ENCODE measurements at regions not wholly inside any gene's neighbourhood (a gene's known extent, or its start where the extent isn't known, plus 50 kb on each side); places are given as distances from the start of the nearest gene placed in this dataset.

DNA sequence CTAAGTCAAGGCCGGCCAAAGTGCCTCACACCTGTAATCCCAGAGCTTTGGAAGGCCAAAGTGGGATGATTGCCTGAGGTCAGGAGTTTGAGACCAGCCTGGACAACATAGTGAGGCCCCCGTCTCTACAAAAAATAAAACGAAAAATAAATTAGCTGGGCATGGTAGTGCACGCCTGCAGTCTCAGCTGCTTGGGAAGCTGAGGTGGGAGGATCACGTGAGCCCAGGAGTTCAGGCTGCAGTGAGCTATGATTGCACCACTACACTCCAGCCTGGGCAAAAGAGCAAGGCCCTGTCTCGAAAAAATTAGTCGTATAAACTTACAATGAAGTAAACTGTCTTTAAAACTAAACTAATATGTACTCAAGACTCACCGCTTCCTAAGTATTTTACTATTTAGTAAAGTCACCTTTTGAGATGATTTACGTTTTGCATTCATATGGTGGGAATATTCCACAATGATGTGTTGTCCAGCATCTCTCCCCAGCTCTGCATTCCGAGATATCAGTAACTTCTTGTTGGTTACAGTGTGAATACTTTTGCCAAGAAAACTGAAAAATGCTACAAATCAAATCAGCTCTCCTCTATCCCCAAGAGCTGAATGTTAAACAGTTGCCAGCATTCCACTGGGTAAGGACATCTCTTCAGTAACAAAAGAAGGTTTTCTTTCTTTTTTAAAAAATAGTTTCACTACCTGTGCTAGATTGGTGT, 84.9 kb upstream of the C21orf91 start:
- Mint-ChIP-seq H3K4me1 (ENCODE audit: unreplicated experiment) (no peaks in the 10 kb centered on the region), H3K27ac (ENCODE audit: unreplicated experiment) (no peak overlapping the region), H3K27me3 (ENCODE audit: unreplicated experiment) (peaks cover 6% of the 10 kb centered on the region), H3K4me3 (ENCODE audit: unreplicated experiment) (no peak overlapping the region), H3K36me3 (ENCODE audit: low read depth, unreplicated experiment) (peaks cover 11% of the 10 kb centered on the region), H3K9me3 (ENCODE audit: unreplicated experiment) (no peaks in the 10 kb centered on the region)
- TF ChIP-seq, protein P1, sequence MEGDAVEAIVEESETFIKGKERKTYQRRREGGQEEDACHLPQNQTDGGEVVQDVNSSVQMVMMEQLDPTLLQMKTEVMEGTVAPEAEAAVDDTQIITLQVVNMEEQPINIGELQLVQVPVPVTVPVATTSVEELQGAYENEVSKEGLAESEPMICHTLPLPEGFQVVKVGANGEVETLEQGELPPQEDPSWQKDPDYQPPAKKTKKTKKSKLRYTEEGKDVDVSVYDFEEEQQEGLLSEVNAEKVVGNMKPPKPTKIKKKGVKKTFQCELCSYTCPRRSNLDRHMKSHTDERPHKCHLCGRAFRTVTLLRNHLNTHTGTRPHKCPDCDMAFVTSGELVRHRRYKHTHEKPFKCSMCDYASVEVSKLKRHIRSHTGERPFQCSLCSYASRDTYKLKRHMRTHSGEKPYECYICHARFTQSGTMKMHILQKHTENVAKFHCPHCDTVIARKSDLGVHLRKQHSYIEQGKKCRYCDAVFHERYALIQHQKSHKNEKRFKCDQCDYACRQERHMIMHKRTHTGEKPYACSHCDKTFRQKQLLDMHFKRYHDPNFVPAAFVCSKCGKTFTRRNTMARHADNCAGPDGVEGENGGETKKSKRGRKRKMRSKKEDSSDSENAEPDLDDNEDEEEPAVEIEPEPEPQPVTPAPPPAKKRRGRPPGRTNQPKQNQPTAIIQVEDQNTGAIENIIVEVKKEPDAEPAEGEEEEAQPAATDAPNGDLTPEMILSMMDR (IDR thresholded peaks at IDR 0.05; ENCODE audit: unreplicated experiment) = no peak
- DNase-seq (ENCODE audit: low spot score) = no peak

DNA sequence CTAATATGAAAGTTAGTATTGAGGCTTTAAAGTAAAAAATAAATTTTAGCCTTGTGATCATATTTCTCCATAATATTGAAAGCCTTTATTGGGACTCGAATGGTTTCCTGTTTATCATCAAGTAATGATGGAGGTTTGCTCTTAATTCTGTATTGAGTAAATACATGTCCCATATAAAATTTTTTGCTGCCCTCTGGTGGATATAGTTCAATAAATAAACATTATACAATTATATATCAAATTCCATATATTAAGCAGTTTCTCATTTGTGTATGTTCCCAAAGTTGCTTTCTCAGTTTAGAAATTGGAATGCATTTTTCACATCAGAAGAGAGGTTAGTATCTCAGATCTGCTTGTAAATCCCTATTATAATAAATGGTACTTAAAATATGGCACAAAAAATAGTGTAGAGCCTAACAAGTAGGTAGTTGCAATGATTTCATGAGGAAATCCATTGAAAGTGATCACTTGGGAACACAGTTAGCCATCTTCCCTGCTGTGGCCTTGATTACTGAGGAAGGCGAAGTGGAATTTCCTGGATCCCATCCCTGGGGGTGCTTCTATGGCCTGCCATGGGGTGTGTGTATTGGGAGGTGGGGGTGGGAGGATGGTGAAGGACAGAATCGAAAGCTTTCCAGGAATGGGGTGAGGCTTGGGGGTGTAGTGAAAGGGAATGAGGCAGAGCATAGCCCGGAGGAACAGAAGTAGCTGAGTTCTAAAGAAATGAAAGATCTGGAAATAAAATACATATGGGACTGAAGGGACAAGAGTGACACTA, 84.1 kb upstream of the C21orf91 start:
- Mint-ChIP-seq H3K4me3 (ENCODE audit: unreplicated experiment) (no peak overlapping the region), H3K27me3 (ENCODE audit: unreplicated experiment) (peaks cover 6% of the 10 kb centered on the region), H3K36me3 (ENCODE audit: low read depth, unreplicated experiment) (peaks cover 11% of the 10 kb centered on the region), H3K9me3 (ENCODE audit: unreplicated experiment) (no peaks in the 10 kb centered on the region), H3K27ac (ENCODE audit: unreplicated experiment) (no peak overlapping the region), H3K4me1 (ENCODE audit: unreplicated experiment) (no peaks in the 10 kb centered on the region)
- no peak for DNase-seq (ENCODE audit: low spot score)
- TF ChIP-seq, protein P1 (IDR thresholded peaks at IDR 0.05; ENCODE audit: unreplicated experiment) = peak; percentile 45

DNA sequence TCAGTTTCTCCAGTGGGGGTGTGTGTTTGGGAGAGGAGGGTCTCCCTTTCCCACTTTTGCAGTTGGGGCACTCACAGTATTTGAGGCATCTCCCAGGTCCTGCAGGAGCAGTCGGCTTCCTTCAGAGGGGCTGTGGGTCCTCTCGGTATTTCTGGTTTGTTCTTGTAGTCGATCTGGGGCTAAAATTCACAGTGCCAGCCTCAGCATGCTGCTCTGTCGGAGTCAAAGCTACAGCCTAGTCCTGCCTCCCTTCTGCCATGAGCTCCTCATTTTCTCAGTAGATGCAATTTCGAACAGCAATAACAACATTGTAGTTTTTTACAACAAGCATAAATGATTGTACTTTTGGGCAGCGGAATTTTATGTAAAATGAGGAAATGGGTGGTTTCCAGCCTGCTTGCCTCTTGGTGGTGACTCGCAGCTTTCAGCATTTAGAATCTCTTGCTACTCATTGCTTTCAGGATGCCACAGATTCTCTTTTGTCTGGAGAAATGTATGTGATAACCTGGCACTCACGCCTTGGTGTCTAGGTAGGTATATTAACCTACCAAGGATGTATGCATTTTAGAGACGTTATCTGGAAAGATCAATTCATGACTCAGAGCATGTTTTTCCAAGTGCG, 82.4 kb upstream of the C21orf91 start:
- peaks cover 11% of the 10 kb centered on the region for H3K36me3 Mint-ChIP-seq (ENCODE audit: low read depth, unreplicated experiment)
- H3K4me1 Mint-ChIP-seq (ENCODE audit: unreplicated experiment) = no peaks in the 10 kb centered on the region
- H3K27ac Mint-ChIP-seq (ENCODE audit: unreplicated experiment) = no peak overlapping the region
- no peak for DNase-seq (ENCODE audit: low spot score)
- TF ChIP-seq, protein P1 (IDR thresholded peaks at IDR 0.05; ENCODE audit: unreplicated experiment) = no peak
- H3K9me3 Mint-ChIP-seq (ENCODE audit: unreplicated experiment) = no peaks in the 10 kb centered on the region
- no peak overlapping the region for H3K4me3 Mint-ChIP-seq (ENCODE audit: unreplicated experiment)
- peaks cover 6% of the 10 kb centered on the region for H3K27me3 Mint-ChIP-seq (ENCODE audit: unreplicated experiment)

DNA sequence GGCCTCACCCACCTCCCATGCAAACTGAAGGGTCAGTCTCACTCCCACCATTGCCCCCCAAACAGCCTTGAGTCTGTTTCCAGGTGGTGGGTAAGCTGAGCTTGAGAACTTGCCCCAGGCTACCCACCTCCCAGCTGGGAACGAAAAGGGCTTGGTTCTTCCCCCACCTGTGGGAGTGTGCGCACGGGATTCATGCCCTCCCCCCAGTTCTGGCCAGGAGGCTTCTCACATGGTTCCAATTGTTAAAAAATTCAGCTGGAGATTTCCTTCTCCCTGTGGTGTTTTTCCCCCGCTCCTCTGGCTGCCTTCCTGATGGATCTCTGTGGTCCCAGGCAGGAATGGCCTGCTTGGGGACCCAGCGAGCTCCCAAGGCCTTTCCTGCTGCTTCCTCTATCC, 81.8 kb upstream of the C21orf91 start:
- DNase-seq (ENCODE audit: low spot score) = no peak

More for the DNA sequence above, 81.8 kb upstream of the C21orf91 start:
- TF ChIP-seq, protein P1 (IDR thresholded peaks at IDR 0.05; ENCODE audit: unreplicated experiment) = no peak
- H3K36me3 Mint-ChIP-seq (ENCODE audit: low read depth, unreplicated experiment) = peaks cover 11% of the 10 kb centered on the region
- H3K27me3 Mint-ChIP-seq (ENCODE audit: unreplicated experiment) = peaks cover 6% of the 10 kb centered on the region
- H3K9me3 Mint-ChIP-seq (ENCODE audit: unreplicated experiment) = no peaks in the 10 kb centered on the region
- no peak overlapping the region for H3K4me3 Mint-ChIP-seq (ENCODE audit: unreplicated experiment)
- no peak overlapping the region for H3K27ac Mint-ChIP-seq (ENCODE audit: unreplicated experiment)
- no peaks in the 10 kb centered on the region for H3K4me1 Mint-ChIP-seq (ENCODE audit: unreplicated experiment)

All from endothelial cell (in vitro differentiated cells).